ENCODE measurements at regions not wholly inside any gene's neighbourhood (a gene's known extent, or its start where the extent isn't known, plus 50 kb on each side); places are given as distances from the start of the nearest gene placed in this dataset.

- no peak overlapping the region for H4K91ac ChIP-seq (ENCODE audit: insufficient read length, low read depth, low read length)
- TF ChIP-seq CTCF (conservative IDR thresholded peaks at IDR 0.05) = no peak
- no CpG with 5 or more reads among the region's 8 CpGs for WGBS (ENCODE audit: extremely low coverage, insufficient read length, low lambda C conversion rate)
Measured at GRCh38 chr13:111425326-111425725, 104.9 kb downstream of the TEX29 start.

More at GRCh38 chr13:111425326-111425725, 104.9 kb downstream of the TEX29 start:
- H3K36me3 Mint-ChIP-seq (ENCODE audit: insufficient read depth in 1 of 3, low read depth in 3 of 3) = no peaks in the 10 kb centered on the region
- Histone ChIP-seq H3K23me2 (ENCODE audit: insufficient read length, low read depth, low read length, poor library complexity, severe bottlenecking) (no peaks in the 10 kb centered on the region), H4K8ac (replicated peaks; ENCODE audit: insufficient read length, low read depth, low read length) (no peak overlapping the region), H3K9me3 (ENCODE audit: control insufficient read depth, low read depth, low read length) (no peaks in the 10 kb centered on the region), H2BK5ac (ENCODE audit: insufficient read length, low read length) (no peak overlapping the region), H3K23ac (ENCODE audit: insufficient read length, low read depth, low read length) (no peak overlapping the region), H4K5ac (ENCODE audit: insufficient read length, low read depth, low read length) (no peak overlapping the region), H3K4ac (ENCODE audit: low read depth, low read length) (no peak overlapping the region), H3K27ac (ENCODE audit: insufficient read length, low read depth, low read length) (no peak overlapping the region), H2BK15ac (ENCODE audit: low read depth, low read length) (no peak overlapping the region), H3K79me1 (ENCODE audit: insufficient read depth, low read depth, low read length, poor library complexity, severe bottlenecking) (no peaks in the 10 kb centered on the region), H3K4me1 (ENCODE audit: insufficient read depth, low read length) (no peaks in the 10 kb centered on the region), H3K9ac (ENCODE audit: extremely low read depth, insufficient read length, low read length) (no peak overlapping the region), H3K79me2 (ENCODE audit: insufficient read depth, low read length) (no peaks in the 10 kb centered on the region), H3K27me3 (ENCODE audit: insufficient read depth, low read length) (no peaks in the 10 kb centered on the region), H4K20me1 (ENCODE audit: control insufficient read depth, insufficient read depth, insufficient read length) (no peaks in the 10 kb centered on the region), H2BK12ac (ENCODE audit: insufficient read length, low read depth, low read length) (no peak overlapping the region), H3K14ac (ENCODE audit: insufficient read depth, low read length) (no peak overlapping the region), H3K56ac (ENCODE audit: insufficient read length, low read depth, low read length) (no peak overlapping the region), H2AFZ (ENCODE audit: low read length) (no peak overlapping the region), H3K4me2 (ENCODE audit: insufficient read depth, insufficient read length, low read length) (no peak overlapping the region), H3T11ph (ENCODE audit: low read length) (no peak overlapping the region), H2BK20ac (ENCODE audit: low read depth, low read length, poor library complexity, severe bottlenecking) (no peak overlapping the region), H2AK5ac (ENCODE audit: insufficient read length, low read length) (no peak overlapping the region), H3K18ac (ENCODE audit: insufficient read length, low read depth, low read length) (no peak overlapping the region), H2BK120ac (ENCODE audit: low read depth, low read length, poor library complexity, severe bottlenecking) (no peak overlapping the region)
- no peak overlapping the region for H3K4me3 Mint-ChIP-seq
- no peaks in the 10 kb centered on the region for H3K9me3 Mint-ChIP-seq
- H3K4me1 Mint-ChIP-seq = peaks cover 0 to 4% of the 10 kb centered on the region in 2 experiments; a peak in 1 of 4 replicates
- H3K27me3 Mint-ChIP-seq (ENCODE audit: low read depth) = peaks cover 8% of the 10 kb centered on the region; the same call in 1 of the 2 replicates
- no peak for DNase-seq
- H3K27ac Mint-ChIP-seq = no peak overlapping the region
